Transverse colon (tissue), 4 donors: ENCODE measurements at regions not wholly inside any gene's neighbourhood (a gene's known extent, or its start where the extent isn't known, plus 50 kb on each side); places are given as distances from the start of the nearest gene placed in this dataset.

Experiments used
- DNase-seq: peaks from one replicate; pipeline ENCODE4 v3.0.0-alpha.2; 2019
- H3K27ac ChIP-seq, 4 donors: fragments of 200-600 bp; sonication (generic); 2 replicates each; pipeline ENCODE4 v1.5.1; 2016 to 2018; ENCODE audit warnings: inconsistent platforms in 4 of 4
- H3K27me3 ChIP-seq: fragments of 200-600 bp; sonication (generic); 2 replicates; pipeline ENCODE4 v1.5.1; 2017; ENCODE audit warnings: inconsistent platforms
- H3K36me3 ChIP-seq, 4 donors: fragments of 200-600 bp; sonication (generic); 2 replicates each; pipeline ENCODE4 v1.5.1; 2017 to 2019; ENCODE audit warnings: inconsistent platforms in 4 of 4
- H3K4me1 ChIP-seq, 4 donors: fragments of 200-600 bp; sonication (generic); 2 replicates each; pipeline ENCODE4 v1.5.1; 2017 to 2020; ENCODE audit warnings: inconsistent platforms in 4 of 4
- H3K4me3 ChIP-seq, 4 donors: fragments of 200-600 bp; sonication (generic); 1 replicate in 1 of 4; 2 replicates in 3 of 4; pipeline versions ENCODE4 v1.5.1 to v1.6.1; 2017 to 2019; ENCODE audit warnings: inconsistent platforms in 4 of 4
- H3K9me3 ChIP-seq, 2 donors: fragments of 200-600 bp; sonication (generic); 2 replicates each; pipeline ENCODE4 v1.5.1; 2017 to 2019; ENCODE audit warnings: inconsistent platforms in 2 of 2
- CTCF ChIP-seq, 5 experiments: fragments of 200-600 bp in 3 of 5; fragments of 450-650 bp in 2 of 5; sonication (generic) in 3 of 5; IDR thresholded peaks; 1 replicate in 2 of 5; 2 replicates in 3 of 5; pipeline ENCODE4 v1.5.1; 2016 to 2017; ENCODE audit warnings: antibody characterized with exemption in 5 of 5, inconsistent platforms in 3 of 5, mild to moderate bottlenecking in 2 of 5, moderate library complexity in 1 of 5
- EP300 ChIP-seq: sonication (generic); formaldehyde crosslinking; IDR thresholded peaks from one replicate; pipeline ENCODE4 v1.6.1; 2017; ENCODE audit warnings: antibody characterized with exemption, low read depth
- POLR2A ChIP-seq: fragments of 450-650 bp; IDR thresholded peaks from one replicate; pipeline ENCODE4 v1.6.1; 2016; ENCODE audit warnings: antibody characterized with exemption, mild to moderate bottlenecking, moderate library complexity
- POLR2AphosphoS5 ChIP-seq, 3 donors: sonication (generic); formaldehyde crosslinking; IDR thresholded peaks; one replicate each; pipeline ENCODE4 v1.6.1; 2016; ENCODE audit warnings: antibody characterized with exemption in 3 of 3
- WGBS, 2 donors: methylation state at CpG; one replicate each; pipeline ENCODE4 v1.1.5; 2018; ENCODE audit warnings: low coverage in 1 of 2; 5-methylcytosine and 5-hydroxymethylcytosine counted together
- in situ Hi-C, 4 donors: fragments of 200-750 bp; cut with MboI; loops; one replicate each; pipeline versions ENCODE4 v1.15.0 to v1.15.1; 2017; ENCODE audit warnings: low sequenced_read_pairs in 3 of 4, low pct_ligation_motif_present in 1 of 4, low pct_unique_long_range_greater_than_20kb in 1 of 4
- intact Hi-C: fragments of 100-400 bp; cut with DNase I; formaldehyde crosslinking; loops from one replicate; pipeline ENCODE4 v1.15.1; 2023; ENCODE audit warnings: low total_unique reads

- H3K4me1 ChIP-seq, result peaks cover 4 to 13% (median 5%) of the 10 kb centered on the region in 4 donors
- no peak overlapping the region for H3K27ac ChIP-seq
- intact Hi-C loops (no loop called here), in situ Hi-C loops (no loop called here)
- H3K9me3 ChIP-seq, result no peaks in the 10 kb centered on the region
- TF ChIP-seq EP300, result no peak
- TF ChIP-seq CTCF (IDR thresholded peaks at IDR 0.05), result no peak
- no peak for TF ChIP-seq POLR2AphosphoS5 (IDR thresholded peaks at IDR 0.05)
- TF ChIP-seq POLR2A, result no peak
- DNase-seq, result no peak
- WGBS, 2 donors, result 71 to 86% methylated on average over 1 of the region's 1 CpG
- no peak overlapping the region for H3K4me3 ChIP-seq
- no peaks in the 10 kb centered on the region for H3K27me3 ChIP-seq
- H3K36me3 ChIP-seq, result no peaks in the 10 kb centered on the region
Observed at GRCh38 chr2:181818840-181819239, 72.7 kb upstream of the ITPRID2 start.

- no peaks in the 10 kb centered on the region for H3K36me3 ChIP-seq
- intact Hi-C loops (no loop called here), in situ Hi-C loops (no loop called here)
- 70 to 89% methylated on average over 2 of the region's 2 CpGs for WGBS, 2 donors
- no peak for TF ChIP-seq CTCF (IDR thresholded peaks at IDR 0.05)
- TF ChIP-seq POLR2A, result no peak
- TF ChIP-seq POLR2AphosphoS5 (IDR thresholded peaks at IDR 0.05), result no peak
- no peak for TF ChIP-seq EP300
- H3K4me3 ChIP-seq, result no peak overlapping the region
- DNase-seq, result no peak
- no peaks in the 10 kb centered on the region for H3K27me3 ChIP-seq
- no peak overlapping the region for H3K27ac ChIP-seq
- H3K4me1 ChIP-seq, result no peaks in the 10 kb centered on the region
- no peaks in the 10 kb centered on the region for H3K9me3 ChIP-seq
Observed at GRCh38 chr2:181821049-181821448, 70.5 kb upstream of the ITPRID2 start.

- TF ChIP-seq CTCF (IDR thresholded peaks at IDR 0.05), result no peak
- TF ChIP-seq EP300, result no peak
- no peak for TF ChIP-seq POLR2AphosphoS5 (IDR thresholded peaks at IDR 0.05)
- no peak for TF ChIP-seq POLR2A
- H3K27me3 ChIP-seq, result no peaks in the 10 kb centered on the region
- no peak for DNase-seq
- intact Hi-C loops, result no loop called here
- no peaks in the 10 kb centered on the region for H3K36me3 ChIP-seq
- no peaks in the 10 kb centered on the region for H3K4me1 ChIP-seq
- WGBS, 2 donors, result 84 to 87% methylated on average over 5 of the region's 5 CpGs
- in situ Hi-C loops, result no loop called here
- no peaks in the 10 kb centered on the region for H3K9me3 ChIP-seq
- H3K27ac ChIP-seq, result no peak overlapping the region
- no peak overlapping the region for H3K4me3 ChIP-seq
Observed at GRCh38 chr2:181822097-181822496, 69.4 kb upstream of the ITPRID2 start.

GRCh38 chr2:181823405-181823804 lies 68.1 kb upstream of the ITPRID2 start:
- TF ChIP-seq EP300 (no peak), POLR2A (no peak), CTCF (IDR thresholded peaks at IDR 0.05) (no peak), POLR2AphosphoS5 (IDR thresholded peaks at IDR 0.05) (no peak)
- Histone ChIP-seq H3K9me3 (no peaks in the 10 kb centered on the region), H3K27me3 (no peaks in the 10 kb centered on the region), H3K4me1 (no peaks in the 10 kb centered on the region), H3K27ac (no peak overlapping the region), H3K4me3 (no peak overlapping the region), H3K36me3 (no peaks in the 10 kb centered on the region)
- DNase-seq, result no peak
- intact Hi-C loops (no loop called here), in situ Hi-C loops (no loop called here)
- WGBS, 2 donors, result 80 to 100% methylated on average over 1 to 2 of the region's 2 CpGs
